VCaP (cell line): ENCODE measurements at regions not wholly inside any gene's neighbourhood (a gene's known extent, or its start where the extent isn't known, plus 50 kb on each side); places are given as distances from the start of the nearest gene placed in this dataset.

Experiments
- H3K27ac ChIP-seq: fragments of 450-650 bp; 2 replicates; pipeline ENCODE4 v1.5.1; 2017
- CTCF ChIP-seq: fragments of 450-650 bp; conservative IDR thresholded peaks from 2 replicates; pipeline ENCODE4 v1.5.1; 2017; ENCODE audit warnings: mild to moderate bottlenecking, moderate library complexity

GRCh38 chr1:227378181-227378580 is 59.9 kb upstream of the CDC42BPA start:
- H3K27ac ChIP-seq = no peak overlapping the region
- no peak for TF ChIP-seq CTCF

GRCh38 chr1:227374846-227375245 is 56.6 kb upstream of the CDC42BPA start:
- H3K27ac ChIP-seq = no peak overlapping the region
- no peak for TF ChIP-seq CTCF

- H3K27ac ChIP-seq = no peak overlapping the region
- no peak for TF ChIP-seq CTCF
Observed at GRCh38 chr1:227372726-227373130, 54.4 kb upstream of the CDC42BPA start.

- no peak for TF ChIP-seq CTCF
- H3K27ac ChIP-seq = no peak overlapping the region
Observed at GRCh38 chr1:227370533-227371254, 52.4 kb upstream of the CDC42BPA start.

GRCh38 chr1:227369102-227369760 is 50.9 kb upstream of the CDC42BPA start:
- peak overlapping the region; percentile 36 for H3K27ac ChIP-seq

More at GRCh38 chr1:227369102-227369760, 50.9 kb upstream of the CDC42BPA start:
- TF ChIP-seq CTCF = no peak
